ENCODE measurements at regions not wholly inside any gene's neighbourhood (a gene's known extent, or its start where the extent isn't known, plus 50 kb on each side); places are given as distances from the start of the nearest gene placed in this dataset.

GRCh38 chr4:152068866-152069265 lies 308.1 kb upstream of the GATB start:
- H3K79me2 ChIP-seq (ENCODE audit: control insufficient read depth, low read length), result no peaks in the 10 kb centered on the region
- H3K27me3 ChIP-seq (ENCODE audit: control insufficient read depth, low read length), result no peaks in the 10 kb centered on the region
- H3K9me3 ChIP-seq (ENCODE audit: control insufficient read depth, insufficient read depth, low read length), result no peaks in the 10 kb centered on the region
- no peaks in the 10 kb centered on the region for H3K4me1 ChIP-seq (ENCODE audit: control insufficient read depth, low read length)
- no peak overlapping the region for H3K27ac ChIP-seq (ENCODE audit: low read depth, low read length)
- H4K20me1 ChIP-seq (ENCODE audit: control insufficient read depth, insufficient read depth, low read depth, low read length), result no peaks in the 10 kb centered on the region
- no peak for TF ChIP-seq CTCF (IDR thresholded peaks at IDR 0.05; ENCODE audit: low read depth, low read length, poor library complexity, severe bottlenecking)
- no peak for TF ChIP-seq EZH2phosphoT487 (IDR thresholded peaks at IDR 0.05; ENCODE audit: borderline replicate concordance, low read length)
- H3K4me2 ChIP-seq (ENCODE audit: low read length), result no peak overlapping the region
- H3K9me2 ChIP-seq (replicated peaks; ENCODE audit: control insufficient read depth, low read length), result no peaks in the 10 kb centered on the region
- H3F3A ChIP-seq (ENCODE audit: control insufficient read depth, insufficient read depth), result no peaks in the 10 kb centered on the region
- H3K4me3 ChIP-seq (ENCODE audit: low read length), result no peak overlapping the region
- no peaks in the 10 kb centered on the region for H3K36me3 ChIP-seq (ENCODE audit: control insufficient read depth, low read length)

GRCh38 chr4:152065545-152065944 lies 304.7 kb upstream of the GATB start:
- H3K9me3 ChIP-seq (ENCODE audit: control insufficient read depth, insufficient read depth, low read length), result no peaks in the 10 kb centered on the region
- H3K4me2 ChIP-seq (ENCODE audit: low read length), result no peak overlapping the region
- no peaks in the 10 kb centered on the region for H3K79me2 ChIP-seq (ENCODE audit: control insufficient read depth, low read length)
- H3K9me2 ChIP-seq (replicated peaks; ENCODE audit: control insufficient read depth, low read length), result no peaks in the 10 kb centered on the region
- TF ChIP-seq CTCF (IDR thresholded peaks at IDR 0.05; ENCODE audit: low read depth, low read length, poor library complexity, severe bottlenecking) (no peak), EZH2phosphoT487 (IDR thresholded peaks at IDR 0.05; ENCODE audit: borderline replicate concordance, low read length) (no peak)
- no peak overlapping the region for H3K4me3 ChIP-seq (ENCODE audit: low read length)
- H4K20me1 ChIP-seq (ENCODE audit: control insufficient read depth, insufficient read depth, low read depth, low read length), result no peaks in the 10 kb centered on the region
- H3K36me3 ChIP-seq (ENCODE audit: control insufficient read depth, low read length), result no peaks in the 10 kb centered on the region
- H3F3A ChIP-seq (ENCODE audit: control insufficient read depth, insufficient read depth), result no peaks in the 10 kb centered on the region
- no peaks in the 10 kb centered on the region for H3K4me1 ChIP-seq (ENCODE audit: control insufficient read depth, low read length)
- no peaks in the 10 kb centered on the region for H3K27me3 ChIP-seq (ENCODE audit: control insufficient read depth, low read length)
- no peak overlapping the region for H3K27ac ChIP-seq (ENCODE audit: low read depth, low read length)

- Histone ChIP-seq H3K4me1 (ENCODE audit: control insufficient read depth, low read length) (no peaks in the 10 kb centered on the region), H3K4me3 (ENCODE audit: low read length) (no peak overlapping the region), H3K27me3 (ENCODE audit: control insufficient read depth, low read length) (no peaks in the 10 kb centered on the region), H3K9me3 (ENCODE audit: control insufficient read depth, insufficient read depth, low read length) (no peaks in the 10 kb centered on the region), H4K20me1 (ENCODE audit: control insufficient read depth, insufficient read depth, low read depth, low read length) (no peaks in the 10 kb centered on the region), H3K79me2 (ENCODE audit: control insufficient read depth, low read length) (no peaks in the 10 kb centered on the region), H3K9me2 (replicated peaks; ENCODE audit: control insufficient read depth, low read length) (no peaks in the 10 kb centered on the region), H3K36me3 (ENCODE audit: control insufficient read depth, low read length) (no peaks in the 10 kb centered on the region), H3K4me2 (ENCODE audit: low read length) (no peak overlapping the region), H3F3A (ENCODE audit: control insufficient read depth, insufficient read depth) (no peaks in the 10 kb centered on the region), H3K27ac (ENCODE audit: low read depth, low read length) (no peak overlapping the region)
- no peak for TF ChIP-seq CTCF (IDR thresholded peaks at IDR 0.05; ENCODE audit: low read depth, low read length, poor library complexity, severe bottlenecking)
- TF ChIP-seq EZH2phosphoT487 (IDR thresholded peaks at IDR 0.05; ENCODE audit: borderline replicate concordance, low read length), result no peak
Measured at GRCh38 chr4:152064753-152065152, 303.9 kb upstream of the GATB start.

GRCh38 chr4:152064282-152064681 lies 303.5 kb upstream of the GATB start:
- H3K4me3 ChIP-seq (ENCODE audit: low read length), result no peak overlapping the region

More at GRCh38 chr4:152064282-152064681, 303.5 kb upstream of the GATB start:
- Histone ChIP-seq H3K9me3 (ENCODE audit: control insufficient read depth, insufficient read depth, low read length) (no peaks in the 10 kb centered on the region), H3K9me2 (replicated peaks; ENCODE audit: control insufficient read depth, low read length) (no peaks in the 10 kb centered on the region), H4K20me1 (ENCODE audit: control insufficient read depth, insufficient read depth, low read depth, low read length) (no peaks in the 10 kb centered on the region), H3K4me1 (ENCODE audit: control insufficient read depth, low read length) (no peaks in the 10 kb centered on the region), H3K27ac (ENCODE audit: low read depth, low read length) (no peak overlapping the region), H3K36me3 (ENCODE audit: control insufficient read depth, low read length) (no peaks in the 10 kb centered on the region), H3F3A (ENCODE audit: control insufficient read depth, insufficient read depth) (no peaks in the 10 kb centered on the region), H3K4me2 (ENCODE audit: low read length) (no peak overlapping the region), H3K27me3 (ENCODE audit: control insufficient read depth, low read length) (no peaks in the 10 kb centered on the region), H3K79me2 (ENCODE audit: control insufficient read depth, low read length) (no peaks in the 10 kb centered on the region)
- TF ChIP-seq EZH2phosphoT487 (IDR thresholded peaks at IDR 0.05; ENCODE audit: borderline replicate concordance, low read length) (no peak), CTCF (IDR thresholded peaks at IDR 0.05; ENCODE audit: low read depth, low read length, poor library complexity, severe bottlenecking) (no peak)

Measured in DOHH2 (cell line).